ENCODE measurements at regions not wholly inside any gene's neighbourhood (a gene's known extent, or its start where the extent isn't known, plus 50 kb on each side); places are given as distances from the start of the nearest gene placed in this dataset.

GRCh38 chrX:80285131-80285773, 135.0 kb upstream of the TENT5D start:
- ChIA-PET CTCF (ENCODE audit: low intra/inter-chr PET ratio, low total read pairs) (no interaction called here), POLR2A (no interaction called here)
- WGBS (ENCODE audit: low lambda C conversion rate) = 0% methylated on average over 1 of the region's 3 CpGs
- Histone ChIP-seq H3K4me2 (ENCODE audit: low read depth, low read length) (no peak overlapping the region), H3K4me3 (replicated peaks in 1 of 3; ENCODE audit: insufficient read depth in 1 of 3, low read depth in 2 of 3, low read length in 3 of 3) (no peak overlapping the region), H3K27ac (ENCODE audit: extremely low read length, insufficient read depth, low read length) (no peak overlapping the region), H3K9ac (ENCODE audit: insufficient read depth, low read depth, low read length) (no peak overlapping the region), H3K36me3 (replicated peaks in 1 of 2; ENCODE audit: control insufficient read depth in 1 of 2, insufficient read depth in 2 of 2, low read length in 2 of 2) (no peaks in the 10 kb centered on the region), H3K4me1 (ENCODE audit: insufficient read depth, low read length) (peaks cover under 1% of the 10 kb centered on the region; the same call in 1 of the 2 replicates), H3K79me2 (ENCODE audit: insufficient read depth, low read length) (no peaks in the 10 kb centered on the region), H4K20me1 (ENCODE audit: insufficient read depth, low read length) (no peaks in the 10 kb centered on the region), H2AFZ (ENCODE audit: low read length) (no peak overlapping the region), H3K27me3 (ENCODE audit: control insufficient read depth in 1 of 2, insufficient read depth in 2 of 2, low read length in 2 of 2) (no peaks in the 10 kb centered on the region), H3K9me3 (ENCODE audit: low read length) (no peaks in the 10 kb centered on the region)
- FAIRE-seq (peak; percentile 73), ATAC-seq (peak; percentile 86), DNase-seq (ENCODE audit: low spot score) (peak; percentile 8)
- intact Hi-C loops (cut with micrococcal nuclease; ENCODE audit: unreplicated experiment) (no loop called here), in situ Hi-C loops (cut with HindIII; ENCODE audit: extremely low pct_ligation_motif_present, low pct_unique_long_range_greater_than_20kb) (no loop called here)
- peak; percentile 50; the same call in 1 of the 2 replicates for TF ChIP-seq SMC3 (IDR thresholded peaks at IDR 0.05; ENCODE audit: low read length)
- TF ChIP-seq CTCF (CRISPR knock-in tag; IDR thresholded peaks at IDR 0.05) = peak; percentile 72
- TF ChIP-seq MNT (IDR thresholded peaks at IDR 0.05) = no peak
- TF ChIP-seq ZNF235 (CRISPR knock-in tag; IDR thresholded peaks at IDR 0.05; ENCODE audit: borderline replicate concordance) = no peak
- no peak for TF ChIP-seq ZNF781 (CRISPR knock-in tag; IDR thresholded peaks at IDR 0.05; ENCODE audit: borderline replicate concordance, not compliant biosample characterization)
- TF ChIP-seq STAG1 (CRISPR knock-in tag; IDR thresholded peaks at IDR 0.05) = peak; percentile 65
- TF ChIP-seq SNRNP70 (IDR thresholded peaks at IDR 0.05; ENCODE audit: low read depth, low read length) = no peak
- peak; percentile 40; the same call in 1 of the 2 replicates for TF ChIP-seq RAD21 (CRISPR knock-in tag; IDR thresholded peaks at IDR 0.05)
- TF ChIP-seq FOXM1 (CRISPR knock-in tag; IDR thresholded peaks at IDR 0.05) = no peak
- peak; percentile 92 for TF ChIP-seq BCL6 (CRISPR knock-in tag; IDR thresholded peaks at IDR 0.05)
- no TSS peak for BruUV-seq (replicated peaks)
